Liver (tissue), 8 donors: ENCODE measurements at regions not wholly inside any gene's neighbourhood (a gene's known extent, or its start where the extent isn't known, plus 50 kb on each side); places are given as distances from the start of the nearest gene placed in this dataset.

Experiments used
- DNase-seq: peaks from one replicate; pipeline ENCODE4 v3.0.0-alpha.2; 2017; ENCODE audit warnings: low spot score
- H3K27ac ChIP-seq, 2 donors: one replicate each; pipeline ENCODE4 v1.7.0; 2013; ENCODE audit warnings: inconsistent platforms in 2 of 2, low read length in 2 of 2, control low read depth in 1 of 2, low read depth in 1 of 2, mild to moderate bottlenecking in 1 of 2
- H3K27me3 ChIP-seq, 4 donors: one replicate each; pipeline versions ENCODE4 v1.6.1 to v1.7.0; 2013; ENCODE audit warnings: low read length in 3 of 4, inconsistent platforms in 1 of 4, mild to moderate bottlenecking in 1 of 4, moderate library complexity in 1 of 4; ENCODE audit not compliant: control insufficient read depth in 4 of 4, insufficient read depth in 4 of 4
- H3K36me3 ChIP-seq, 4 donors: one replicate each; pipeline versions ENCODE4 v1.6.1 to v1.7.0; 2013; ENCODE audit warnings: low read length in 3 of 4, mild to moderate bottlenecking in 3 of 4, low read depth in 1 of 4, moderate library complexity in 1 of 4; ENCODE audit not compliant: control insufficient read depth in 4 of 4, insufficient read depth in 3 of 4
- H3K4me1 ChIP-seq, 4 donors: one replicate each; pipeline versions ENCODE4 v1.6.1 to v1.7.0; 2013; ENCODE audit warnings: low read length in 3 of 4, mild to moderate bottlenecking in 3 of 4, moderate library complexity in 1 of 4; ENCODE audit not compliant: control insufficient read depth in 4 of 4, insufficient read depth in 4 of 4
- H3K4me3 ChIP-seq, 3 donors: one replicate each; pipeline versions ENCODE4 v1.6.1 to v1.7.0; 2013; ENCODE audit warnings: low read length in 3 of 3, control low read depth in 1 of 3, low read depth in 1 of 3, mild to moderate bottlenecking in 1 of 3
- H3K9ac ChIP-seq, 2 donors: one replicate each; pipeline ENCODE4 v1.7.0; 2013; ENCODE audit warnings: low read length in 2 of 2, mild to moderate bottlenecking in 2 of 2, moderate library complexity in 2 of 2, control low read depth in 1 of 2, low read depth in 1 of 2
- H3K9me3 ChIP-seq, 4 donors: one replicate each; pipeline versions ENCODE4 v1.6.1 to v1.7.0; 2013; ENCODE audit warnings: low read length in 3 of 4; ENCODE audit not compliant: control insufficient read depth in 4 of 4
- EGR1 ChIP-seq, 2 donors: IDR thresholded peaks; 2 replicates each; pipeline ENCODE4 v1.6.1; 2016 to 2018; ENCODE audit warnings: antibody characterized with exemption in 2 of 2, low read depth in 2 of 2
- FOXA1 ChIP-seq: IDR thresholded peaks from 2 replicates; pipeline ENCODE4 v1.6.1; 2016; ENCODE audit warnings: antibody characterized with exemption
- FOXA2 ChIP-seq: IDR thresholded peaks from 2 replicates; pipeline ENCODE4 v1.6.1; 2016; ENCODE audit warnings: antibody characterized with exemption
- GABPA ChIP-seq, 2 donors: IDR thresholded peaks in 1 of 2; conservative IDR thresholded peaks in 1 of 2; 2 replicates each; pipeline ENCODE4 v1.6.1; 2016; ENCODE audit warnings: antibody characterized with exemption in 2 of 2, mild to moderate bottlenecking in 1 of 2, moderate library complexity in 1 of 2
- HNF4A ChIP-seq, 2 donors: conservative IDR thresholded peaks; 2 replicates each; pipeline ENCODE4 v1.6.1; 2016; ENCODE audit warnings: antibody characterized with exemption in 2 of 2, mild to moderate bottlenecking in 2 of 2
- NR2F2 ChIP-seq: IDR thresholded peaks from 2 replicates; pipeline ENCODE4 v1.6.1; 2016; ENCODE audit warnings: antibody characterized with exemption
- RXRA ChIP-seq, 2 donors: IDR thresholded peaks; 2 replicates each; pipeline ENCODE4 v1.6.1; 2017 to 2018; ENCODE audit warnings: antibody characterized with exemption in 2 of 2, mild to moderate bottlenecking in 1 of 2
- SP1 ChIP-seq: IDR thresholded peaks from 2 replicates; pipeline ENCODE4 v1.6.1; 2018; ENCODE audit warnings: antibody characterized with exemption, mild to moderate bottlenecking
- TAF1 ChIP-seq: conservative IDR thresholded peaks from 2 replicates; pipeline ENCODE4 v1.6.1; 2016; ENCODE audit warnings: antibody characterized with exemption, mild to moderate bottlenecking
- WGBS: extraction: QIAGEN DNeasy Blood & Tissue Kit; methylation state at CpG from one replicate; pipeline ENCODE4 v1.1.7; 2013; 5-methylcytosine and 5-hydroxymethylcytosine counted together
- TF ChIP-seq, protein P1 (sequence below): fragments of 150-350 bp; IDR thresholded peaks from 2 replicates; pipeline ENCODE4 v1.5.1; 2017; ENCODE audit warnings: improper control_type of control experiment, low read depth, low read length; ENCODE audit not compliant: missing input control
- TF ChIP-seq, protein P2 (sequence below): IDR thresholded peaks from 2 replicates; pipeline ENCODE4 v1.6.1; 2016; ENCODE audit warnings: antibody characterized with exemption, mild to moderate bottlenecking
- TF ChIP-seq, protein P3 (sequence below): IDR thresholded peaks from 2 replicates; pipeline ENCODE4 v1.6.1; 2016; ENCODE audit warnings: antibody characterized with exemption
- TF ChIP-seq, protein P4 (sequence below): IDR thresholded peaks from 2 replicates; pipeline ENCODE4 v1.6.1; 2016; ENCODE audit warnings: antibody characterized with exemption
- donor health status: healthy.
- donor health status: healthy.
- donor health status: healthy.
- donor health status: healthy.
- donor health status: healthy.

DNA sequence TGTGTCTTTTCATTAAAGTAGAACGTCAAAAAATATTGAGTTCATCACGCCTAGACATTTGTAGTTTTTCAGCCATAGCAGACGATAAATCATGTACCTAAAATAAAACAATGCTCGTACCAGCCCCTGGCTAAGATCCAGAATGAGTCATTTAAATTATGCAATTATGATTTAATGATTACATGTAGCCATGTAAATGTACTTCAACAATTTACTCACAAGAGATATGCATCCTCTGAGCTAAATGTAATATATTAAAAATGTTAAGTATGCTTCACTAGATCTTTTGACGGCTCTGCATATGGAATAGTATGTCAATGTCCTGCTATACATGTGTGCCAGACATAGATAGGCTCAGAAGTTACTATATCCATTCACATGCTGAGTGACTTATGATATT is 1077.8 kb downstream of the ARAP2 start:
- no peaks in the 10 kb centered on the region for H3K9me3 ChIP-seq
- no peak overlapping the region for H3K27ac ChIP-seq
- no peak overlapping the region for H3K4me3 ChIP-seq
- H3K36me3 ChIP-seq, result no peaks in the 10 kb centered on the region
- no peaks in the 10 kb centered on the region for H3K27me3 ChIP-seq
- no peak for DNase-seq
- H3K4me1 ChIP-seq, result no peaks in the 10 kb centered on the region
- TF ChIP-seq SP1, result no peak
- TF ChIP-seq, protein P1, sequence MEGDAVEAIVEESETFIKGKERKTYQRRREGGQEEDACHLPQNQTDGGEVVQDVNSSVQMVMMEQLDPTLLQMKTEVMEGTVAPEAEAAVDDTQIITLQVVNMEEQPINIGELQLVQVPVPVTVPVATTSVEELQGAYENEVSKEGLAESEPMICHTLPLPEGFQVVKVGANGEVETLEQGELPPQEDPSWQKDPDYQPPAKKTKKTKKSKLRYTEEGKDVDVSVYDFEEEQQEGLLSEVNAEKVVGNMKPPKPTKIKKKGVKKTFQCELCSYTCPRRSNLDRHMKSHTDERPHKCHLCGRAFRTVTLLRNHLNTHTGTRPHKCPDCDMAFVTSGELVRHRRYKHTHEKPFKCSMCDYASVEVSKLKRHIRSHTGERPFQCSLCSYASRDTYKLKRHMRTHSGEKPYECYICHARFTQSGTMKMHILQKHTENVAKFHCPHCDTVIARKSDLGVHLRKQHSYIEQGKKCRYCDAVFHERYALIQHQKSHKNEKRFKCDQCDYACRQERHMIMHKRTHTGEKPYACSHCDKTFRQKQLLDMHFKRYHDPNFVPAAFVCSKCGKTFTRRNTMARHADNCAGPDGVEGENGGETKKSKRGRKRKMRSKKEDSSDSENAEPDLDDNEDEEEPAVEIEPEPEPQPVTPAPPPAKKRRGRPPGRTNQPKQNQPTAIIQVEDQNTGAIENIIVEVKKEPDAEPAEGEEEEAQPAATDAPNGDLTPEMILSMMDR, result no peak
- TF ChIP-seq TAF1, result no peak
- no peak for TF ChIP-seq NR2F2
- TF ChIP-seq FOXA1, result no peak
- WGBS, result 66% methylated on average over 5 of the region's 5 CpGs
- H3K9ac ChIP-seq, result no peak overlapping the region

DNA sequence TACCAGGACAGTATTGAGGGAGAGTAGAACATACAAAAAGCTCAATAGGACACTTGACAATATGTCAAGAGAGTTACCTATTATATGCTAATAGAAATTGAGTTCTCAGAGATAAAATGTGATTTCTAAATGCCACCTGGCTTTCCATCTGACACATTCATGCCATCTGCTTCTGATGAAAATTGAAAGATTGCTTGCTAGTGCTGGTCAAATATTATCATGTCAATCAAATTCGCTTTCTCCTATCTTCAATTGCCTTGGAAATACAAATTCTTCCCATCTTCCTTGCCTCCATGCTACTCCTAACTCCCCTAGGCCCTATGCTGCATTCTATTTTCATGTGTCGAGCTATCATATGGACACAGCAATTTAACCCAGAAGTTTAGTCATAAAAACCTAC is 1076.9 kb downstream of the ARAP2 start:
- DNase-seq, result no peak
- no peak overlapping the region for H3K4me3 ChIP-seq
- 49% methylated on average over 2 of the region's 2 CpGs for WGBS
- no peak overlapping the region for H3K27ac ChIP-seq
- TF ChIP-seq RXRA (IDR thresholded peaks at IDR 0.05) (no peak), FOXA1 (no peak), SP1 (no peak), GABPA (IDR thresholded peaks at IDR 0.05 in 1 of 2, conservative IDR thresholded peaks at IDR 0.05 in 1 of 2) (no peak), FOXA2 (no peak), HNF4A (conservative IDR thresholded peaks at IDR 0.05) (no peak), EGR1 (IDR thresholded peaks at IDR 0.05; ENCODE audit: low read depth in 2 of 2) (no peak), NR2F2 (no peak)
- TF ChIP-seq, protein P1, result no peak
- TF ChIP-seq, protein P2, sequence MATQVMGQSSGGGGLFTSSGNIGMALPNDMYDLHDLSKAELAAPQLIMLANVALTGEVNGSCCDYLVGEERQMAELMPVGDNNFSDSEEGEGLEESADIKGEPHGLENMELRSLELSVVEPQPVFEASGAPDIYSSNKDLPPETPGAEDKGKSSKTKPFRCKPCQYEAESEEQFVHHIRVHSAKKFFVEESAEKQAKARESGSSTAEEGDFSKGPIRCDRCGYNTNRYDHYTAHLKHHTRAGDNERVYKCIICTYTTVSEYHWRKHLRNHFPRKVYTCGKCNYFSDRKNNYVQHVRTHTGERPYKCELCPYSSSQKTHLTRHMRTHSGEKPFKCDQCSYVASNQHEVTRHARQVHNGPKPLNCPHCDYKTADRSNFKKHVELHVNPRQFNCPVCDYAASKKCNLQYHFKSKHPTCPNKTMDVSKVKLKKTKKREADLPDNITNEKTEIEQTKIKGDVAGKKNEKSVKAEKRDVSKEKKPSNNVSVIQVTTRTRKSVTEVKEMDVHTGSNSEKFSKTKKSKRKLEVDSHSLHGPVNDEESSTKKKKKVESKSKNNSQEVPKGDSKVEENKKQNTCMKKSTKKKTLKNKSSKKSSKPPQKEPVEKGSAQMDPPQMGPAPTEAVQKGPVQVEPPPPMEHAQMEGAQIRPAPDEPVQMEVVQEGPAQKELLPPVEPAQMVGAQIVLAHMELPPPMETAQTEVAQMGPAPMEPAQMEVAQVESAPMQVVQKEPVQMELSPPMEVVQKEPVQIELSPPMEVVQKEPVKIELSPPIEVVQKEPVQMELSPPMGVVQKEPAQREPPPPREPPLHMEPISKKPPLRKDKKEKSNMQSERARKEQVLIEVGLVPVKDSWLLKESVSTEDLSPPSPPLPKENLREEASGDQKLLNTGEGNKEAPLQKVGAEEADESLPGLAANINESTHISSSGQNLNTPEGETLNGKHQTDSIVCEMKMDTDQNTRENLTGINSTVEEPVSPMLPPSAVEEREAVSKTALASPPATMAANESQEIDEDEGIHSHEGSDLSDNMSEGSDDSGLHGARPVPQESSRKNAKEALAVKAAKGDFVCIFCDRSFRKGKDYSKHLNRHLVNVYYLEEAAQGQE, result no peak
- TF ChIP-seq, protein P3, sequence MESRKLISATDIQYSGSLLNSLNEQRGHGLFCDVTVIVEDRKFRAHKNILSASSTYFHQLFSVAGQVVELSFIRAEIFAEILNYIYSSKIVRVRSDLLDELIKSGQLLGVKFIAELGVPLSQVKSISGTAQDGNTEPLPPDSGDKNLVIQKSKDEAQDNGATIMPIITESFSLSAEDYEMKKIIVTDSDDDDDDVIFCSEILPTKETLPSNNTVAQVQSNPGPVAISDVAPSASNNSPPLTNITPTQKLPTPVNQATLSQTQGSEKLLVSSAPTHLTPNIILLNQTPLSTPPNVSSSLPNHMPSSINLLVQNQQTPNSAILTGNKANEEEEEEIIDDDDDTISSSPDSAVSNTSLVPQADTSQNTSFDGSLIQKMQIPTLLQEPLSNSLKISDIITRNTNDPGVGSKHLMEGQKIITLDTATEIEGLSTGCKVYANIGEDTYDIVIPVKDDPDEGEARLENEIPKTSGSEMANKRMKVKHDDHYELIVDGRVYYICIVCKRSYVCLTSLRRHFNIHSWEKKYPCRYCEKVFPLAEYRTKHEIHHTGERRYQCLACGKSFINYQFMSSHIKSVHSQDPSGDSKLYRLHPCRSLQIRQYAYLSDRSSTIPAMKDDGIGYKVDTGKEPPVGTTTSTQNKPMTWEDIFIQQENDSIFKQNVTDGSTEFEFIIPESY, result no peak
- TF ChIP-seq, protein P4, sequence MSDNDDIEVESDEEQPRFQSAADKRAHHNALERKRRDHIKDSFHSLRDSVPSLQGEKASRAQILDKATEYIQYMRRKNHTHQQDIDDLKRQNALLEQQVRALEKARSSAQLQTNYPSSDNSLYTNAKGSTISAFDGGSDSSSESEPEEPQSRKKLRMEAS, result no peak
- no peak overlapping the region for H3K9ac ChIP-seq
- no peaks in the 10 kb centered on the region for H3K9me3 ChIP-seq
- no peaks in the 10 kb centered on the region for H3K36me3 ChIP-seq
- H3K27me3 ChIP-seq, result no peaks in the 10 kb centered on the region
- no peaks in the 10 kb centered on the region for H3K4me1 ChIP-seq
